ENCODE measurements at regions not wholly inside any gene's neighbourhood (a gene's known extent, or its start where the extent isn't known, plus 50 kb on each side); places are given as distances from the start of the nearest gene placed in this dataset.

DNA sequence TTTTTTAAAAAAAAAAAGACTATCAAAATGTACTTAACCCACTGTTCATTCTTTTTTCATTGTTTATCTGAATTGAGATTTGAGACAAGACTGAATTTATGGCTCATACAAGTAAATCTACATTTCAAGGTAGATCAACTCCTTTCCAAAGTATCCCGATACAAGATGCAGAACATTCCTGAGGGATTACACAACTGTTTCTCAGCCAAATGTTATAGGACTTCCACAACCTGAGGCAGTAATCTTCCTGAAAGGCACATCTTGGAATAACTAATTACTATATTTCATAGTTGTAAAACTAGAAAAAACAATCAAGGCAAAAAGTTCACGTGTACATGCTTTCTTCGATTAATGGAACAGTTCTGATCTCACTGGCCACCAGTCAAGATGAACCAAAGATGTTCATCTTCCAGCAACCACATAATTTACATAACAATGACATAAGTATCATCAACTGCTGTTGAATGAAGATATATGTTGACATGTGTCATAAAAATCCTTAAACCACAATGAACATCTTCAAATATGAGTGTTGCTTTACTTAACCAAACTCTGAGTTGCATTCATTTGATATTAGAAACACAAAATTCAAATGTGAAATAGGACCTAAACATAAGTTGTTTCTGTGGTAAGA is 225.2 kb upstream of the DKK2 start:
- no peak for TF ChIP-seq POLR2AphosphoS5 (IDR thresholded peaks at IDR 0.05; ENCODE audit: low read depth)
- no peak for TF ChIP-seq EZH2phosphoT487 (IDR thresholded peaks at IDR 0.05; ENCODE audit: unreplicated experiment)

Data from GM23338 (cell line).